ENCODE measurements at regions not wholly inside any gene's neighbourhood (a gene's known extent, or its start where the extent isn't known, plus 50 kb on each side); places are given as distances from the start of the nearest gene placed in this dataset.
A peak's percentile ranks its signal among the peaks of the same experiment; 100 is the strongest.
"Not testable (repeated sequence)": the region's sequence is repeated elsewhere in the genome, so short reads cannot be mapped to it uniquely, and the experiment has no call there.

- DNase-seq (ENCODE audit: low read depth, low spot score) = no peak
Observed at GRCh38 chr1:234765181-234765580, 155.2 kb upstream of the IRF2BP2 start.

DNA sequence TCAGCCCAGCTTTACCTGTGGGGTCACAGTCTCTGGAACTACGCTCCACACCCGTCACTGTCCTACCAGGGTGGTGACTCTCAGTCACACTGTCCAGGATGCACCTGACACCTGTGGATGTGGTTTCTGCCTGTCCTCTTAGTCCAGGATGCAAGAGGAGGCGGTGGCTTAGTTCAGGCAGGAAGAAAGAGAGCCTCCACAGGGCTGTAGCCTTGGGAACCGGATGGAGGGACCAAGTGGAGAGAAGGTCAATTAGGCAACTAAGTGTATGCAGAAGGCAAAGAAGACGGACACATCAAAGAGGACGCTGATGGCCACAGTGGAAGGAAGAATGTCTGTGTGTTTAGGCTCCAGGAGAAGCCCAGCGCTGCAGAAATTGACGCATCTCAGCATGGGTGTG is 153.9 kb upstream of the IRF2BP2 start:
- DNase-seq (ENCODE audit: low read depth, low spot score) = no peak

- DNase-seq (ENCODE audit: low read depth, low spot score) = no peak
Observed at GRCh38 chr1:234763367-234763766, 153.4 kb upstream of the IRF2BP2 start.

DNA sequence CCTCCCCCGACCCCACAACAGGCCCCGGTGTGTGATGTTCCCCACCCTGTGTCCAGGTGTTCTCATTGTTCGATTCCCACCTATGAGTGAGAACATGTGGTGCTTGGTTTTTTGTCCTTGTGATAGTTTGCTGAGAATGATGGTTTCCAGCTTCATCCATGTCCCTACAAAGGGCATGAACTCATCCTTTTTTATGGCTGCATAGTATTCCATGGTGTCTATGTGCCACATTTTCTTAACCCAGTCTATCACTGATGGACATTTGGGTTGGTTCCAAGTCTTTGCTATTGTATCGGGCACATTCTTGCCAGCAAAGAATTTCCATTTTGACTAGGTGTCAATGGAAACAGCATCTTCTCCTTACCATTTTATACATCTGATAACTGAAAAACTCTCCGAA is 152.1 kb upstream of the IRF2BP2 start:
- not testable (repeated sequence) for DNase-seq (ENCODE audit: low read depth, low spot score)

- DNase-seq (ENCODE audit: low read depth, low spot score) = no peak
Observed at GRCh38 chr1:234760303-234760723, 150.3 kb upstream of the IRF2BP2 start.

DNA sequence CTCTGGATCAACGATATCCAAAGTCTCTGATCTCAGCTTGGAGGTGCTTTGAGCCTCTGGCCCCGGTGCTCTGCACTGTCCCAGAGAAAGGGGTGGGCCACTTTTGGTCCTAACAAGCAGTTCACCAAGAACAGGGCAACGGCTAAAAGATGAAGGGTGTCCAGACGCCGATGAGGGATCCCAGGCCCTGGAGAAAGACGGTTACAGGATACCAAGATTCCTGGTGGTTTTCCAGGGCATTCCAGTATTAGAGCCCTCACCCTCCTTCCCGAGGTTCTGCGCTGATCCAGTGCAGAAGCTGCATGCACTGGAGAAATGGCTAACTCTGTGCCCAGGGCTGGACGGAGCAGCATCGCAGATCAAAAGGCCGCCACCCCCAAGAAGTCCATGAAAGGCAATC is 149.9 kb upstream of the IRF2BP2 start:
- DNase-seq (ENCODE audit: low read depth, low spot score) = no peak

- DNase-seq (ENCODE audit: low read depth, low spot score) = no peak
Observed at GRCh38 chr1:234758851-234759250, 148.9 kb upstream of the IRF2BP2 start.

DNA sequence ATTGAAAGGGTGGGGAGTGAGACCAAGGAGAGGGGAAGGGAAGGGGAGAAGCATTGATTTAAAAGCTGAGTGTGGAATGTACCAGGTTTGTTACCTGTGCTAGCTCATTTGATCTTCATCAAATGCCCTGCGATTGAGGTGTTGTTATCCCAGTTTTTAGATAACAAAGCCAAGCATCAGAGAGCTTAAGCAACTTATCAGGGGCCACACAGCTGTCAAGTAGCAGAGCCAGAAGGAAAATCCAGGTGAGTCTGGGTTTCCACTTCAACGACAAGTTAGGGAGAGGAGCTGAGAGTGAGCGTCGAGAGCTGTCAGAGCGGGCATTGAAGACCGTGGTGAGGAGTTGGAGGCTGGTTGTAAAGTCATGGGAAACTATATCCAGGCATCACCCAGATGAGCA is 146.9 kb upstream of the IRF2BP2 start:
- DNase-seq (ENCODE audit: low read depth, low spot score) = no peak

GRCh38 chr1:234756066-234756774 is 146.2 kb upstream of the IRF2BP2 start:
- no peak for DNase-seq (ENCODE audit: low read depth, low spot score)

- no peak for DNase-seq (ENCODE audit: low read depth, low spot score)
Observed at GRCh38 chr1:234755449-234755863, 145.5 kb upstream of the IRF2BP2 start.

DNA sequence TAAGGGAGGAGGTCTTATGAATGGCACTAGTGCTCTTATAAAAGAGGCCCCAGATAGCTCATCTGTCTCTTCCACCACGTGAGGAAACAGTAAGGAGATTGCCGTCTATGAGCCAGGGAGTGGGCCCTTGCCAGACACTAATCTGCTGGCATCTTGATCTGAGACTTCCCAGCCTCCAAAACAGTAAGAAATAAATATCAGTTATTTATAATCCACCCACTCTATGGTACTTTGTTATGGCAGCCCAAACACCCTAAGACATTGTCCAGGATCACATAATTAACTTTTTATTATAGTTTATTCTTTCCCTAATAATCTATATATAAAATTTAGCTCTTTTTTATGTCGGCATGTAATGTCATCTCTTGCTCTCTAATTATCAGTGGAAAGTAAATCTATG is 144.0 kb upstream of the IRF2BP2 start:
- no peak for DNase-seq (ENCODE audit: low read depth, low spot score)

GRCh38 chr1:234752927-234753326 is 142.9 kb upstream of the IRF2BP2 start:
- no peak for DNase-seq (ENCODE audit: low read depth, low spot score)

DNA sequence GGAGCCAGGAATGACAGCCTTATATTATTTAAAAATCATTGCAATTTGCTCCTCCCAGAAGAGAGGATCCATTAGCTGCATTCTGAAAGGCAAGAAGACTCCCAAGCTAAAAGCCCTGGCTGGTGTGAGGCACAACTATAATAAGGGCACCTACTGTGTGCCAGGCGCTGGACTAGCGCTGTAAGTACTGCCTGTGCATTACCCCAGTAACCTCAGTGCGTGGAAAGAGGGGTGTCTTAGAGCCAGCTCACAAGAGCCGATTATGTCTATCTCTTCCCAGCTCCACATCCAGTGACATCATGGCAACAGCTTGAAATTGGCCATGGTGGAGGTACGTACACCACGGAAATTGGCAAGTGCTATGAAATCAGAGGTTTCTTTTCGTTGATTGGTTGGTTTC is 141.7 kb upstream of the IRF2BP2 start:
- no peak for DNase-seq (ENCODE audit: low read depth, low spot score)

DNA sequence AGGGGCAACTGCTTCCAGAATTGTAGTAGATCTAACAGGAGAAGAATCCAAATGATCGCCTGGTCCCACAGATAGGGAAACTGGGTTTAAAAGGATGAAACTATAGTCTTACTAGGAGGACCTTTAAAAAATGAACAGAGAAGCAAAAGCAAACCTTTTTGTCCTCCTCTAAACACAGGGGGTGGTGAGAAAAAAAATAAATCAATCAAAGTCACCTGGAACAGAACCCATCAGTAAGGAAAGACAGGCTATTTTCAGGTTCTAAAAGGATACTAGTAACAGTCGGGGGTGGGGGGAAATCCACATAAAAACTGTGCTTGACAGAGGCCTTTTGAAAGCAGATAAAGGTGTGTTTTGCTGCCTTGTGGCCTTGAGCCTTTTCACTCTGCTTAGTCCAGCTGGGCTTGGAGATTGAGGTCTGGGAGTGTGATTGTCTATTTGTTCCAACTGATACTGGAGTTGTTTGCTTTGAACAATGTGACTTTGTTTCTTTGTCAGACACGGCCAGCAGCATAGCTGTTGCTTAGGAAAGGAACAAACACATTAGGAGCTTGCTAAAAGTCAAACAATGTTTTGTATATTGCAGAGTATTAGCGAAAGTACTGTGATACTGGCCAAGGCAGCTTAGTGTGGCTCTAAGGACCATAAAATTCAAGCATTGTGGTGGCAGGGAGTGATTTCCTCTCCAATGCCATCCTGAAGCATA is 141.1 kb upstream of the IRF2BP2 start:
- no peak for DNase-seq (ENCODE audit: low read depth, low spot score)

DNA sequence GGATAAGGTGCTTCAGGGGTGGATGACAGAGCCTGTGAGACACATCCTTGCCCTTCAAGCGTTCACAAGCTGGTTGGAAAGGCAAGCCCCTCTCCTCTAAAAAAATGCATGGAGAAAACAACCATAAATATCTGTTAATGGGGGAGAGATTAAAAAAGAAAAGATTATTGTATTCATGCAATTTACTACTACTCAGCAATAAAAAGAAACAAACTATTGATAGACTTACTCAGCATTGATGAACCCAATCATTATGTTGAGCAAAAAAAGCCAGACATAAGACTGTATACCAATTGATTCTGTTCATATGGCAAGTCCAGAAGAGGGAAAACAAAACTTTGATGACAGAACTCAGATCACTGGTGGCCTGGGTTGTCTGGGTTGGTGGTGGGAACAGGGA is 138.7 kb upstream of the IRF2BP2 start:
- DNase-seq (ENCODE audit: low read depth, low spot score) = no peak

GRCh38 chr1:234748066-234748465 is 138.1 kb upstream of the IRF2BP2 start:
- DNase-seq (ENCODE audit: low read depth, low spot score) = no peak

DNA sequence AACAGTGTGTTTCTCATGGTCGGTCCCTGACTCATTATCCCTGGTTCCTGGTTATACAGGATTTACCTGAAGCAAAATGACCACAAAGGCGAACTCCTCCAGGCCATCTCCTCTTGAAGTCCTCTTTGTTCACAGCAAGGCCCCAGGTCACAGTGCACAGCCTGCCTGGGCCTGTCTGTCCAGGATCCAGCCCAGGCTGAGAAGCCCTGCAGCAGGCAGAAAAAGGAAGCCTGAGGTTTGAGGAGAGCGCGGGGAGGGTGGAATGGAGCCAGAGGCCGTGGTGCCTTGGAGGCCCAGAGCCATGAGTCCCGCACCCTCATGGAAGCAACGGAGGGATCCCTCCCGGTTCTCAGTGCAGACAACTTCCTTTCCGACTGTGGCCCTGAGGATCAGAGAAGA is 136.8 kb upstream of the IRF2BP2 start:
- DNase-seq (ENCODE audit: low read depth, low spot score) = no peak

DNA sequence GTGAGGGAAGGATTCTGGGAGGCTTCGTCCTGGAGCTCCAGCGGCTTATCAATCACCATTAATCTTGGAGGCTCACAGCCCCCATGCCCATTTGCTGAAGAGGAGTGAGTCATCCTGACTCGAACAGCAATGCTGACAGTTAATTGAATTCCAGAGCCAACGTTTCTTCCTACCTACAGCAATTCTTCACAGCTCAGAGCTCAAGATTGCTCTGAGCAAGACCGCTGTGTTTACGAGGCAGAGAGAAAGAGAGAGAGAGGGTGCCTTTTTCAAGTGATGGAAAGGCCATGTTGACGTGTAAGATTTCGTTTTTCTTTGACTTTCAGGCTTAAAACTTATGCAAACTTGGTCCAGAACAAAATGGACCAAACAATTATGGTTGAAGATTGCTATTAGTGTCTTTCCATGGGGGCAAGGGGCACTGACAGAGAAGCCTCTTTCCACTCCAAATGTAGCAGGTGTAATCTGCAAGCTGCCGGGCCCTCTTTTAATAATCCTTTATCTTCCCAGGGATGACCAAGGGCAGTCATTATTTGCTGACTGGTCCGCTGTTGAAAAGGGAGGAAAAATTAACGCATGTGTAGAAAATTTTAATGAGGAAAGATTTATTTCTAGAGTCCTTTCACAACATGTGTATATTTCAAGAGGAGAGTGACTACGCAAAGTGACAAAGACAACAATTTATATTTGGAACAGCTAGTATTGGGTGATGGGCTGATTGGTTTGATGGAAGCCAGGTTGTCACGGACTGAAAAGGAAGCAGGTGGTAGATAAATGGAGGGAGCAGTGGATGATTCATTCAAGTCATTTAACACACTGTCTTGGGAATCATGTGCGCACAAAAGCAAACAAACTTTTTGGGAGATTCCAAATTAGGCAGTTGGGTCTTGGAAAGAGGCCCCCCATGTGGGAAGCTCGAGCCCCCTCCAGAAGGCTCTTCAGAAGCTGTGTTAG is 136.1 kb upstream of the IRF2BP2 start:
- DNase-seq (ENCODE audit: low read depth, low spot score) = no peak

DNA sequence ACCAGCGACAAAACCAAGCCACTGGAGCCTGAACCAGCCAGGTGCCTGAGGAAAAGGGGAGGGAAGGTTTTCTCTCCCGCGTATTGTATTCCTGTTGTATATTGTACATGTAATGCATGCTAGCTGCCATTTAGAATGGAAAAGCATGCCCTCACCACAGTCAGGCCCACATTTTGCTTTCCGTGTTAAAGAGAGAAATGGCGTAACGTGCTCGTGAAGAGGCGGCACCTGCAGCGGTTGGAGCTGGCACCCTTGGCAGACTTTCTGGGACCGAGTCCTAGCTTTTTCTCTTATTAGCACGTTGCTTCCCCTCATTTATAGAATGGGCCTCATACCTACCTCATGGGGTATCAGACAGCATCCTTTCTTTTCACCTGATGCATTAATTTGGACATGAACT is 135.3 kb upstream of the IRF2BP2 start:
- no peak for DNase-seq (ENCODE audit: low read depth, low spot score)

GRCh38 chr1:234743791-234744611 is 134.0 kb upstream of the IRF2BP2 start:
- peak; percentile 89 for DNase-seq (ENCODE audit: low read depth, low spot score)

DNA sequence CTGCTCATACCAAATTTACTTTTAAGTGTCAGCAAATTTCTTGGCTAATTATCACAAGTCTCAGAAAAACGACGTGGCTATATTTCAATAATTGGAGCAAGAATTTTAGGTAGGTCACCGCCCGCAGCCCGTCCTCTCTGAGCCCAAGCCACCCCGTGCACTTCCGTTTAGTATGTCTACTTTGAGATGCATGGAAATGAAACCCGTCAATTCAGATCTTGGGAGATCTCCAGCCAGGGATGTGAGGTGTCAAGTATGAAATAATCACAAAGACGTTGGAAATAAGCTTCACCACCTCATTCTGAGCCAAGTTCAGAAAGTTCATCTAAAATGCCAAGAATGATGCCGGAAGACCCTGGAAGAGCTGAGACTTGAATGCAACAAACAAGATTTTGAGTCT is 132.6 kb upstream of the IRF2BP2 start:
- DNase-seq (ENCODE audit: low read depth, low spot score) = no peak

- DNase-seq (ENCODE audit: low read depth, low spot score) = no peak
Observed at GRCh38 chr1:234737967-234738314, 128.0 kb upstream of the IRF2BP2 start.

Data from smooth muscle cell of the brain vasculature (primary cell).